Keratinocyte (primary cell): ENCODE measurements at regions not wholly inside any gene's neighbourhood (a gene's known extent, or its start where the extent isn't known, plus 50 kb on each side); places are given as distances from the start of the nearest gene placed in this dataset.

Experiments used
- DNase-seq: peaks from one replicate; pipeline ENCODE4 v3.0.0-alpha.2; 2011; ENCODE audit warnings: low read depth, missing footprints, low spot score
- FAIRE-seq: peaks from 2 replicates; lab custom pipeline; 2011; peaks lifted over from hg19 to GRCh38; lab: Jason Lieb, UNC
- H2AFZ ChIP-seq: 2 replicates; pipeline ENCODE4 v1.6.0; 2012; ENCODE audit warnings: low read length, control low read depth, inconsistent platforms; ENCODE audit not compliant: control insufficient read depth
- H3K27ac ChIP-seq: 2 replicates; pipeline ENCODE4 v1.5.1; 2011; ENCODE audit warnings: low read length; ENCODE audit not compliant: control insufficient read depth, insufficient read depth
- H3K27me3 ChIP-seq: 3 replicates; pipeline ENCODE4 v1.6.0; 2011; ENCODE audit warnings: low read length; ENCODE audit not compliant: control insufficient read depth, insufficient read depth; ENCODE audit errors: extremely low read depth
- H3K36me3 ChIP-seq, 2 experiments: 2 replicates in 1 of 2; 3 replicates in 1 of 2; pipeline ENCODE4 v1.5.1; 2011; ENCODE audit warnings: low read length in 2 of 2, mild to moderate bottlenecking in 1 of 2; ENCODE audit not compliant: control insufficient read depth in 2 of 2, insufficient read depth in 2 of 2; ENCODE audit errors: extremely low read depth in 1 of 2
- H3K4me1 ChIP-seq: 3 replicates; pipeline ENCODE4 v1.5.1; 2011; ENCODE audit warnings: low read length; ENCODE audit not compliant: control insufficient read depth, insufficient read depth; ENCODE audit errors: extremely low read depth
- H3K4me2 ChIP-seq: 3 replicates; pipeline ENCODE4 v1.6.0; 2011; ENCODE audit warnings: low read depth, low read length; ENCODE audit not compliant: control insufficient read depth, insufficient read depth; ENCODE audit errors: extremely low read depth
- H3K4me3 ChIP-seq, 3 experiments: fragments of 200-600 bp in 1 of 3; sonication (generic) in 1 of 3; 2 replicates in 2 of 3; 3 replicates in 1 of 3; pipeline ENCODE4 v1.5.1; 2011 to 2016; ENCODE audit warnings: low read length in 3 of 3, mild to moderate bottlenecking in 3 of 3, control low read depth in 2 of 3, inconsistent platforms in 1 of 3, low read depth in 1 of 3, mixed read lengths in 1 of 3, mixed run types in 1 of 3, moderate library complexity in 1 of 3; ENCODE audit not compliant: control insufficient read depth in 2 of 3, insufficient read depth in 2 of 3; ENCODE audit errors: extremely low read depth in 1 of 3
- H3K79me2 ChIP-seq: 2 replicates; pipeline ENCODE4 v1.6.0; 2012; ENCODE audit warnings: low read length; ENCODE audit not compliant: control insufficient read depth, insufficient read depth
- H3K9ac ChIP-seq: 3 replicates; pipeline ENCODE4 v1.6.0; 2011; ENCODE audit warnings: low read length; ENCODE audit not compliant: control insufficient read depth, insufficient read depth; ENCODE audit errors: extremely low read depth
- H3K9me1 ChIP-seq: 3 replicates; pipeline ENCODE4 v1.6.0; 2011; ENCODE audit warnings: low read length; ENCODE audit not compliant: control insufficient read depth, insufficient read depth; ENCODE audit errors: extremely low read depth
- H3K9me3 ChIP-seq: 2 replicates; pipeline ENCODE4 v1.5.1; 2012; ENCODE audit warnings: low read depth, low read length; ENCODE audit not compliant: control insufficient read depth
- H4K20me1 ChIP-seq: 3 replicates; pipeline ENCODE4 v1.6.0; 2011; ENCODE audit warnings: low read length; ENCODE audit not compliant: control insufficient read depth, insufficient read depth; ENCODE audit errors: extremely low read depth
- CTCF ChIP-seq, 3 experiments: IDR thresholded peaks in 1 of 3; conservative IDR thresholded peaks in 1 of 3; optimal IDR thresholded peaks in 1 of 3; 2 replicates in 2 of 3; 3 replicates in 1 of 3; pipeline versions ENCODE3 to v1.5.1; 2011; ENCODE audit warnings: low read length in 3 of 3, mild to moderate bottlenecking in 3 of 3, moderate library complexity in 2 of 3, control low read depth in 1 of 3, inconsistent platforms in 1 of 3; ENCODE audit not compliant: insufficient read depth in 2 of 3; ENCODE audit errors: extremely low read depth in 1 of 3
- EZH2 ChIP-seq: IDR thresholded peaks from one replicate; pipeline ENCODE4 v1.6.1; 2012; ENCODE audit warnings: inconsistent platforms, mild to moderate bottlenecking, low read length, moderate library complexity
- dilution Hi-C: fragments of 300-500 bp; cut with MboI; formaldehyde crosslinking; loops from one replicate; pipeline ENCODE4 v1.7.0; 2020; ENCODE audit warnings: low sequenced_read_pairs; ENCODE audit not compliant: extremely low pct_ligation_motif_present

GRCh38 chr18:56382541-56382940, 255.9 kb downstream of the TXNL1 start:
- Histone ChIP-seq H3K27ac (no peak overlapping the region), H3K9me1 (no peaks in the 10 kb centered on the region), H3K4me2 (no peak overlapping the region), H3K79me2 (no peaks in the 10 kb centered on the region), H3K9me3 (no peaks in the 10 kb centered on the region), H4K20me1 (no peaks in the 10 kb centered on the region), H3K9ac (no peak overlapping the region), H3K4me3 (no peak overlapping the region), H2AFZ (no peak overlapping the region), H3K27me3 (no peaks in the 10 kb centered on the region), H3K4me1 (no peaks in the 10 kb centered on the region), H3K36me3 (no peaks in the 10 kb centered on the region)
- FAIRE-seq (no peak), DNase-seq (no peak)
- dilution Hi-C loops = no loop called here
- TF ChIP-seq CTCF (optimal IDR thresholded peaks at IDR 0.05 in 1 of 3, IDR thresholded peaks at IDR 0.05 in 1 of 3, conservative IDR thresholded peaks at IDR 0.05 in 1 of 3; ENCODE audit: extremely low read depth in 1 of 3, insufficient read depth in 2 of 3, low read length in 3 of 3) (no peak), EZH2 (no peak)

- dilution Hi-C loops = no loop called here
- TF ChIP-seq EZH2 = no peak
- no peak for TF ChIP-seq CTCF (optimal IDR thresholded peaks at IDR 0.05 in 1 of 3, IDR thresholded peaks at IDR 0.05 in 1 of 3, conservative IDR thresholded peaks at IDR 0.05 in 1 of 3; ENCODE audit: extremely low read depth in 1 of 3, insufficient read depth in 2 of 3, low read length in 3 of 3)
- H3K9me1 ChIP-seq = no peaks in the 10 kb centered on the region
- DNase-seq (no peak), FAIRE-seq (no peak)
- H2AFZ ChIP-seq = no peak overlapping the region
- no peak overlapping the region for H3K4me3 ChIP-seq
- H3K79me2 ChIP-seq = no peaks in the 10 kb centered on the region
- H3K27me3 ChIP-seq = no peaks in the 10 kb centered on the region
- no peak overlapping the region for H3K9ac ChIP-seq
- no peaks in the 10 kb centered on the region for H3K36me3 ChIP-seq
- H3K9me3 ChIP-seq = no peaks in the 10 kb centered on the region
- no peak overlapping the region for H3K27ac ChIP-seq
- no peak overlapping the region for H3K4me2 ChIP-seq
- H3K4me1 ChIP-seq = no peaks in the 10 kb centered on the region
- no peaks in the 10 kb centered on the region for H4K20me1 ChIP-seq
These were observed 257.2 kb downstream of the TXNL1 start for GRCh38 chr18:56381196-56381595.
